AG09319 (cell line): ENCODE measurements at regions not wholly inside any gene's neighbourhood (a gene's known extent, or its start where the extent isn't known, plus 50 kb on each side); places are given as distances from the start of the nearest gene placed in this dataset.

ENCODE experiments used
- DNase-seq: peaks from one replicate; pipeline ENCODE4 v3.0.0-alpha.2; 2010; ENCODE audit warnings: low read depth; ENCODE audit errors: extremely low read depth
- TF ChIP-seq, protein P1 (sequence below): IDR thresholded peaks from 2 replicates; pipeline ENCODE4 v1.5.1; 2011; ENCODE audit warnings: low read depth, mild to moderate bottlenecking, inconsistent platforms, low read length, moderate library complexity

DNA sequence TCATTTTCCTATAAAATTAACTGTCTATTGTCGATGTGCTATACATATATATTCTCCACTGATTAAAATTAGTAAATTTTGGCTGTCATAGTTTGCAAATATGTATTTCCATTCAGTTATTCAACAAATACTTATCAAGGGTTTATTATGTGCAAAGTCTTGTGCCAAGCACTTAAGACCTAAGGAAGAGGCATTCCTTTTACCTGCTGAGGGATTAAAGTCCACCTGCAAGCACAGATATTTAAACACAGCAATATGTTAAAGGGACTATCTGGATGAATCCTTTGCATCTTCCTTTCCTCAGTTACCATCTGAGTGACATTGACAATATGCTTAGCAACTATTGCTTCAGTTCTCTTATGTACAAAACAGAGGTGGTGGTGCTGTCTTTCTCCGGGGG lies 89.3 kb downstream of the LIG4 start:
- TF ChIP-seq, protein P1, sequence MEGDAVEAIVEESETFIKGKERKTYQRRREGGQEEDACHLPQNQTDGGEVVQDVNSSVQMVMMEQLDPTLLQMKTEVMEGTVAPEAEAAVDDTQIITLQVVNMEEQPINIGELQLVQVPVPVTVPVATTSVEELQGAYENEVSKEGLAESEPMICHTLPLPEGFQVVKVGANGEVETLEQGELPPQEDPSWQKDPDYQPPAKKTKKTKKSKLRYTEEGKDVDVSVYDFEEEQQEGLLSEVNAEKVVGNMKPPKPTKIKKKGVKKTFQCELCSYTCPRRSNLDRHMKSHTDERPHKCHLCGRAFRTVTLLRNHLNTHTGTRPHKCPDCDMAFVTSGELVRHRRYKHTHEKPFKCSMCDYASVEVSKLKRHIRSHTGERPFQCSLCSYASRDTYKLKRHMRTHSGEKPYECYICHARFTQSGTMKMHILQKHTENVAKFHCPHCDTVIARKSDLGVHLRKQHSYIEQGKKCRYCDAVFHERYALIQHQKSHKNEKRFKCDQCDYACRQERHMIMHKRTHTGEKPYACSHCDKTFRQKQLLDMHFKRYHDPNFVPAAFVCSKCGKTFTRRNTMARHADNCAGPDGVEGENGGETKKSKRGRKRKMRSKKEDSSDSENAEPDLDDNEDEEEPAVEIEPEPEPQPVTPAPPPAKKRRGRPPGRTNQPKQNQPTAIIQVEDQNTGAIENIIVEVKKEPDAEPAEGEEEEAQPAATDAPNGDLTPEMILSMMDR = no peak
- no peak for DNase-seq

DNA sequence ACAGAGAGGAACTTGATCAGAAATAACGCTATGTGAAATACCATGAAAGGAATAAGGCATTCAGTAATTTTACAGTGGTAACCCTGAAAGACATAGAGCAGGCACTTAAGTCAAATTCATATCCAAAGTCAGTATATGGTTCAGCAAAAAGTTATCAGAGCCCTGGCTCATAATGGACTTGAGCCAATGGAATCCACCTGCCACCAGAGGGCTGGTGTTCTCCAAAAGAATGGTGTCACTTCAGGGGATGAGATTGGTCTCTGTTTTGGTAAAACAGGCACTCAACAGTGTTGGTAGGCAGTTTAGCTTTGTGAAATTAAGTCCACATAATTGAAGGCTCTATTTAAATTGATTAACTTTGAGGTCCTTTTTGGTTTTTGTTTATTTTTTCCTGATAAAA lies 93.9 kb downstream of the LIG4 start:
- TF ChIP-seq, protein P1 = no peak
- no peak for DNase-seq

DNA sequence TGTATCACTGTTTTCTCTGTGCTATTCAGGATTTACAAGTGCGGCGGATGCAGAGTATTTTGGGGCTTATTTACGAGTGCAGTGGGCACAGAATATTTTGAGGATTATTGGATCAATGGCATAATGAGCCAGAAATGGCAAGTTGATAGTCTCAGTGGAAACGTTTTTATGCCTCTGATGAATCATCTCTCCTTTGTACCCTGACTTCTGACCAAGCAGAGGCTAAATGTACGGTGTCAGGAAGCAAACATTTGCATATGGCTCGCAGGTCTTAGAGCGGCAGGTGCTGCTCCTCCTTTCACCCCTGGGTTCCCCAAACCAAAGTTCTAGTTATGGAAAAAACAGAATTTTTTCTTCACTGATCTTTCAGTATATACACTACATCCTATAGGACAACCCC lies 94.5 kb downstream of the LIG4 start:
- no peak for DNase-seq
- TF ChIP-seq, protein P1 = no peak

DNA sequence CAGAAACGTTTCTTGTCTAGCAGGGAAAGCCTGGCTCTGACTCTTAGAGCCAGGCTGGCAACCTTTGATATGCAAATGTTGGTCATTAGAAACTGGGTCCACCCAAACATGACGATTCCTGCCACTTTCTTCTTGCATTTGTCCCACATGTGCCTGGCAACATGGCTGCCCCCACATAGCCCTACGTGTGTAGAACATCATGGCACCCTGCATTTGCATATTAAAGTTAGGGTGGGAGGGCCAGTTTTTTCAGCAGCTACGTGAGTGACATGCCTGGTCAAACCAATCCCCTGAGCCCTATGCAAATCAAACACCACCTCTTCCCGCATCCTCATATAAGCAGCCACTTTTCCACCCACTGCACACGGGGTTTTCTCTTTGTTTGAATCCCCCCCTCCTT lies 95.0 kb downstream of the LIG4 start:
- no peak for DNase-seq
- TF ChIP-seq, protein P1 = no peak

DNA sequence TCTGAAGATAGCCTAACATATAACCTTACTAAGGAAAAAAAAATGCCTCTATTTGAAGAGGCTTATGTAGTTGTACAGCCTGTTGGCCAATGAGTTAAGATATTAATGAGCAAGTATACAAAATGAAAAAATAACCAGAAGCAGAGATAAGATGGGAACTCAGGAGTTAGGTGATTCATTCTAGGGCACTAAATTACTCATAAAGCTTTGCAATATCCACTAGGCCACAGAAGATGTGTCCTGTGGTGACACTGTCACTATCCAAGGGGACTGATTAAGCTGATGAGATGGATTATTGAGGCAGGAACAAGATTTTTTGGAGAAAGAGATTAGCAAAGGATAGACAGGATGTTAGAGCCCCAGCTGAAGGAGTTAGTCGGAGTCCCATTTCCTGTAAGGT lies 99.6 kb downstream of the LIG4 start:
- no peak for DNase-seq
- TF ChIP-seq, protein P1 = no peak

DNA sequence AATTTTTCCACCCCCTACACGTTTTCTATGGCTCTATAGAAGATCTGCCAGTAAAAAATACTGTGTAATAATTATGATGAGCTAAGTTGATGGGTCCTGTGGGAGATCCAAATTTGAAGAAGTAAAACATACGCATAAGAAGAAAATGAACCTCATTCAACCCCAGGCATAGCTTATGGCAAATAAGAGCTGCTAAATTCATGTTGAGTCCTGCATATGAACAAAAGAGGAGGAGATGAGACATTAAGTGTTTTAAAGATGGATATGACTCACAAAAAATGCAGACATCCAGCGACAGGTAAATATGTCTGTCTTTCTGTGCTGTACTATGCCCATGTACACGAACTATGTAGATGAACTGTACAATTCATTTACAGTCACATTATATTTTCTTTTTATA lies 101.9 kb downstream of the LIG4 start:
- TF ChIP-seq, protein P1 = no peak
- no peak for DNase-seq

DNA sequence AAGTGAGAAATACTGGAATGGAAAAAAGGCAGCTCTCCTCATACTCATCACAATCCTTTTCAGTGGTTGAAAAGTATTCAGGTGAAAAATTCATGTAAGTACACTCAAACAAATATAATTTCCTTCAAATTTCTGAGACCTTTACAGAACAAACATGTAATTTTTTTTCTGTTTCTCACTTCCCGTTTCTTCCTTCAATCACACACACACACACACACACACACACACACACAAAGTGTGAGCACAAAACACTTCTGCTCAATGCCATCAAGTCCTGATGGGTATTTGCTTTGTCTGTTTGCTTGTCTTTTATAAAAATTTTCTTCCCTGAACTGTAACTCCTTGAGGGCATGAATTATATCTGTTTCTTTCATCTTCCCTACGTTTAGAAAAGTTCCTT lies 110.6 kb downstream of the LIG4 start:
- TF ChIP-seq, protein P1 = no peak
- DNase-seq = no peak
